MM.1S (cell line): ENCODE measurements at regions not wholly inside any gene's neighbourhood (a gene's known extent, or its start where the extent isn't known, plus 50 kb on each side); places are given as distances from the start of the nearest gene placed in this dataset.

Experiments used
- DNase-seq: peaks from one replicate; pipeline ENCODE4 v3.0.0-alpha.2; 2015
- H2AFZ ChIP-seq: fragments of 300-600 bp; sonication (generic); 2 replicates; pipeline ENCODE4 v1.6.0; 2016; ENCODE audit warnings: antibody characterized with exemption, low read length
- H3F3A ChIP-seq: fragments of 300-600 bp; sonication (generic); 2 replicates; pipeline ENCODE4 v1.6.1; 2016; ENCODE audit warnings: mild to moderate bottlenecking, antibody characterized with exemption, low read length, moderate library complexity, mixed read lengths; ENCODE audit not compliant: insufficient read depth
- H3K27ac ChIP-seq: fragments of 300-600 bp; sonication (generic); 2 replicates; pipeline ENCODE4 v1.5.1; 2016; ENCODE audit warnings: mild to moderate bottlenecking, low read length
- H3K27me3 ChIP-seq: fragments of 300-600 bp; sonication (generic); replicated peaks from 2 replicates; pipeline ENCODE4 v1.6.0; 2016; ENCODE audit warnings: low read length; ENCODE audit not compliant: insufficient read depth
- H3K36me3 ChIP-seq: fragments of 300-600 bp; sonication (generic); replicated peaks from 2 replicates; pipeline ENCODE4 v1.6.1; 2016; ENCODE audit warnings: mild to moderate bottlenecking, low read length, mixed read lengths; ENCODE audit not compliant: insufficient read depth
- H3K4me1 ChIP-seq: fragments of 300-600 bp; sonication (generic); 2 replicates; pipeline ENCODE4 v1.6.1; 2016; ENCODE audit warnings: low read length, mixed read lengths
- H3K4me2 ChIP-seq: fragments of 300-600 bp; sonication (generic); 2 replicates; pipeline ENCODE4 v1.6.0; 2016; ENCODE audit warnings: low read depth, low read length
- H3K4me3 ChIP-seq: fragments of 300-600 bp; sonication (generic); 2 replicates; pipeline ENCODE4 v1.5.1; 2016; ENCODE audit warnings: low read length, mixed read lengths
- H3K79me2 ChIP-seq: fragments of 300-600 bp; sonication (generic); 2 replicates; pipeline ENCODE4 v1.6.1; 2016; ENCODE audit warnings: mixed run types, low read length, mixed read lengths
- H3K9ac ChIP-seq: fragments of 300-600 bp; sonication (generic); 2 replicates; pipeline ENCODE4 v1.6.1; 2016; ENCODE audit warnings: low read length, mixed read lengths
- H3K9me2 ChIP-seq: fragments of 300-600 bp; sonication (generic); replicated peaks from 2 replicates; pipeline ENCODE4 v1.6.1; 2016; ENCODE audit warnings: mild to moderate bottlenecking, low read length, mixed read lengths; ENCODE audit not compliant: insufficient read depth
- H3K9me3 ChIP-seq: fragments of 300-600 bp; sonication (generic); replicated peaks from 2 replicates; pipeline ENCODE4 v1.6.1; 2016; ENCODE audit warnings: mild to moderate bottlenecking, low read length, mixed read lengths; ENCODE audit not compliant: insufficient read depth
- H4K20me1 ChIP-seq: fragments of 300-600 bp; sonication (generic); 2 replicates; pipeline ENCODE4 v1.6.1; 2016; ENCODE audit warnings: mild to moderate bottlenecking, low read length, moderate library complexity, mixed read lengths; ENCODE audit not compliant: insufficient read depth
- CTCF ChIP-seq: fragments of 300-600 bp; sonication (generic); IDR thresholded peaks from 2 replicates; pipeline ENCODE4 v1.5.1; 2016; ENCODE audit warnings: antibody characterized with exemption, low read length, mixed read lengths
- EZH2 ChIP-seq: fragments of 300-600 bp; sonication (generic); optimal IDR thresholded peaks from 2 replicates; pipeline ENCODE3; 2017; ENCODE audit warnings: low read depth, mild to moderate bottlenecking, antibody characterized with exemption, low read length, mixed read lengths
- EZH2phosphoT487 ChIP-seq: fragments of 300-600 bp; sonication (generic); IDR thresholded peaks from 2 replicates; pipeline ENCODE4 v1.6.1; 2018; ENCODE audit warnings: antibody characterized with exemption, low read length

GRCh38 chr13:55682776-55683175 lies 1457.9 kb upstream of the PRR20A start:
- H3K36me3 ChIP-seq, result no peaks in the 10 kb centered on the region
- no peaks in the 10 kb centered on the region for H3K9me3 ChIP-seq
- no peaks in the 10 kb centered on the region for H4K20me1 ChIP-seq
- no peaks in the 10 kb centered on the region for H3K9me2 ChIP-seq
- no peak for TF ChIP-seq EZH2phosphoT487
- TF ChIP-seq EZH2, result no peak
- no peak for TF ChIP-seq CTCF
- no peaks in the 10 kb centered on the region for H3K4me1 ChIP-seq
- H3K9ac ChIP-seq, result no peak overlapping the region
- no peak overlapping the region for H2AFZ ChIP-seq
- H3K79me2 ChIP-seq, result no peaks in the 10 kb centered on the region
- no peaks in the 10 kb centered on the region for H3K27me3 ChIP-seq
- DNase-seq, result no peak
- H3K4me2 ChIP-seq, result no peak overlapping the region
- no peak overlapping the region for H3K4me3 ChIP-seq
- H3F3A ChIP-seq, result no peaks in the 10 kb centered on the region
- no peak overlapping the region for H3K27ac ChIP-seq

GRCh38 chr13:55705526-55705925 lies 1435.2 kb upstream of the PRR20A start:
- H3K27ac ChIP-seq, result no peak overlapping the region

GRCh38 chr13:55705971-55706370 lies 1434.7 kb upstream of the PRR20A start:
- H3K27ac ChIP-seq, result no peak overlapping the region

More at GRCh38 chr13:55705526-55705925, 1435.2 kb upstream of the PRR20A start:
- H3K4me2 ChIP-seq, result no peak overlapping the region
- H3K4me1 ChIP-seq, result no peaks in the 10 kb centered on the region
- H2AFZ ChIP-seq, result no peak overlapping the region
- no peak for DNase-seq
- no peaks in the 10 kb centered on the region for H3K27me3 ChIP-seq
- H3K9me3 ChIP-seq, result no peaks in the 10 kb centered on the region
- H3K36me3 ChIP-seq, result no peaks in the 10 kb centered on the region
- no peak for TF ChIP-seq CTCF
- no peak for TF ChIP-seq EZH2phosphoT487
- TF ChIP-seq EZH2, result no peak
- H3K9me2 ChIP-seq, result no peaks in the 10 kb centered on the region
- no peaks in the 10 kb centered on the region for H3K79me2 ChIP-seq
- no peak overlapping the region for H3K4me3 ChIP-seq
- H3F3A ChIP-seq, result no peaks in the 10 kb centered on the region
- H3K9ac ChIP-seq, result no peak overlapping the region
- no peaks in the 10 kb centered on the region for H4K20me1 ChIP-seq

More at GRCh38 chr13:55705971-55706370, 1434.7 kb upstream of the PRR20A start:
- H3K79me2 ChIP-seq, result no peaks in the 10 kb centered on the region
- H4K20me1 ChIP-seq, result no peaks in the 10 kb centered on the region
- no peak overlapping the region for H3K9ac ChIP-seq
- no peaks in the 10 kb centered on the region for H3K36me3 ChIP-seq
- no peak overlapping the region for H3K4me2 ChIP-seq
- H2AFZ ChIP-seq, result no peak overlapping the region
- no peaks in the 10 kb centered on the region for H3K4me1 ChIP-seq
- H3K9me3 ChIP-seq, result no peaks in the 10 kb centered on the region
- no peak overlapping the region for H3K4me3 ChIP-seq
- H3F3A ChIP-seq, result no peaks in the 10 kb centered on the region
- no peak for TF ChIP-seq CTCF
- TF ChIP-seq EZH2, result no peak
- TF ChIP-seq EZH2phosphoT487, result no peak
- H3K27me3 ChIP-seq, result no peaks in the 10 kb centered on the region
- no peaks in the 10 kb centered on the region for H3K9me2 ChIP-seq
- no peak for DNase-seq
